ENCODE measurements at regions not wholly inside any gene's neighbourhood (a gene's known extent, or its start where the extent isn't known, plus 50 kb on each side); places are given as distances from the start of the nearest gene placed in this dataset.

- TF ChIP-seq CTCF (IDR thresholded peaks at IDR 0.05) (no peak), POLR2A (IDR thresholded peaks at IDR 0.05) (no peak)
These were observed 532.6 kb downstream of the CSNK1G3 start for GRCh38 chr5:124044613-124045012.
